ENCODE measurements at regions not wholly inside any gene's neighbourhood (a gene's known extent, or its start where the extent isn't known, plus 50 kb on each side); places are given as distances from the start of the nearest gene placed in this dataset.
A peak's percentile ranks its signal among the peaks of the same experiment; 100 is the strongest.

- no peak for TF ChIP-seq CTCF (conservative IDR thresholded peaks at IDR 0.05; ENCODE audit: low read depth, low read length)
- H2AFZ ChIP-seq (ENCODE audit: low read depth) = no peak overlapping the region
- no peaks in the 10 kb centered on the region for H3K27me3 ChIP-seq (ENCODE audit: insufficient read depth, low read depth)
- no peaks in the 10 kb centered on the region for H3K79me2 ChIP-seq (ENCODE audit: insufficient read depth, low read depth)
- H3K36me3 ChIP-seq (ENCODE audit: insufficient read depth) = no peaks in the 10 kb centered on the region
- no peak overlapping the region for H3K4me2 ChIP-seq
- no peak overlapping the region for H3K9ac ChIP-seq
- no peaks in the 10 kb centered on the region for H3K4me1 ChIP-seq (ENCODE audit: low read depth, poor library complexity, severe bottlenecking)
- no peaks in the 10 kb centered on the region for H4K20me1 ChIP-seq (ENCODE audit: insufficient read depth)
- H3K27ac ChIP-seq = no peak overlapping the region
- H3K4me3 ChIP-seq (IDR thresholded peaks at IDR 0.05; ENCODE audit: insufficient read depth, low read depth, low read length) = no peak overlapping the region
These were observed 539.3 kb downstream of the LIG4 start for GRCh38 chr13:107675847-107676550.

- H3K79me2 ChIP-seq (ENCODE audit: insufficient read depth, low read depth) = no peaks in the 10 kb centered on the region
- no peak overlapping the region for H3K27ac ChIP-seq
These were observed 545.8 kb downstream of the LIG4 start for GRCh38 chr13:107669391-107669993.

GRCh38 chr13:107665926-107666458 lies 549.3 kb downstream of the LIG4 start:
- no peak overlapping the region for H3K27ac ChIP-seq
- no peaks in the 10 kb centered on the region for H3K27me3 ChIP-seq (ENCODE audit: insufficient read depth, low read depth)
- H3K36me3 ChIP-seq (ENCODE audit: insufficient read depth) = no peaks in the 10 kb centered on the region
- no peaks in the 10 kb centered on the region for H3K4me1 ChIP-seq (ENCODE audit: low read depth, poor library complexity, severe bottlenecking)
- no peaks in the 10 kb centered on the region for H3K79me2 ChIP-seq (ENCODE audit: insufficient read depth, low read depth)
- H2AFZ ChIP-seq (ENCODE audit: low read depth) = no peak overlapping the region
- no peaks in the 10 kb centered on the region for H4K20me1 ChIP-seq (ENCODE audit: insufficient read depth)
- no peak for TF ChIP-seq CTCF (conservative IDR thresholded peaks at IDR 0.05; ENCODE audit: low read depth, low read length)
- H3K4me3 ChIP-seq (IDR thresholded peaks at IDR 0.05; ENCODE audit: insufficient read depth, low read depth, low read length) = no peak overlapping the region
- no peak overlapping the region for H3K9ac ChIP-seq
- no peak overlapping the region for H3K4me2 ChIP-seq

More at GRCh38 chr13:107669391-107669993, 545.8 kb downstream of the LIG4 start:
- Histone ChIP-seq H2AFZ (ENCODE audit: low read depth) (no peak overlapping the region), H3K9ac (no peak overlapping the region), H3K27me3 (ENCODE audit: insufficient read depth, low read depth) (no peaks in the 10 kb centered on the region), H3K36me3 (ENCODE audit: insufficient read depth) (no peaks in the 10 kb centered on the region), H3K4me3 (IDR thresholded peaks at IDR 0.05; ENCODE audit: insufficient read depth, low read depth, low read length) (no peak overlapping the region), H4K20me1 (ENCODE audit: insufficient read depth) (no peaks in the 10 kb centered on the region), H3K4me1 (ENCODE audit: low read depth, poor library complexity, severe bottlenecking) (no peaks in the 10 kb centered on the region), H3K4me2 (no peak overlapping the region)
- TF ChIP-seq CTCF (conservative IDR thresholded peaks at IDR 0.05; ENCODE audit: low read depth, low read length) = no peak

- no peak overlapping the region for H3K27ac ChIP-seq
- no peak overlapping the region for H2AFZ ChIP-seq (ENCODE audit: low read depth)
- H3K36me3 ChIP-seq (ENCODE audit: insufficient read depth) = no peaks in the 10 kb centered on the region
- H3K9ac ChIP-seq = no peak overlapping the region
- H3K4me3 ChIP-seq (IDR thresholded peaks at IDR 0.05; ENCODE audit: insufficient read depth, low read depth, low read length) = no peak overlapping the region
- H3K27me3 ChIP-seq (ENCODE audit: insufficient read depth, low read depth) = no peaks in the 10 kb centered on the region
- peak; percentile 41 for TF ChIP-seq CTCF (conservative IDR thresholded peaks at IDR 0.05; ENCODE audit: low read depth, low read length)
- no peaks in the 10 kb centered on the region for H3K79me2 ChIP-seq (ENCODE audit: insufficient read depth, low read depth)
- H3K4me2 ChIP-seq = no peak overlapping the region
- H3K4me1 ChIP-seq (ENCODE audit: low read depth, poor library complexity, severe bottlenecking) = no peaks in the 10 kb centered on the region
- H4K20me1 ChIP-seq (ENCODE audit: insufficient read depth) = no peaks in the 10 kb centered on the region
These were observed 565.1 kb downstream of the LIG4 start for GRCh38 chr13:107650081-107650701.

Measured in KMS-11 (cell line).